Panc1 (cell line): ENCODE measurements at regions not wholly inside any gene's neighbourhood (a gene's known extent, or its start where the extent isn't known, plus 50 kb on each side); places are given as distances from the start of the nearest gene placed in this dataset.

ENCODE experiments used
- POLR2AphosphoS5 ChIP-seq: IDR thresholded peaks from 2 replicates; pipeline ENCODE4 v1.6.1; 2012; ENCODE audit warnings: mild to moderate bottlenecking, low read depth, low read length, moderate library complexity
- TCF7L2 ChIP-seq: IDR thresholded peaks from 2 replicates; pipeline ENCODE4 v1.6.1; 2011; ENCODE audit warnings: mild to moderate bottlenecking, low read depth, low read length, inconsistent platforms
- TF ChIP-seq, protein P1 (sequence below): fragments of 450-650 bp; IDR thresholded peaks from 2 replicates; pipeline ENCODE4 v1.5.1; 2017; ENCODE audit warnings: mild to moderate bottlenecking
- TF ChIP-seq, protein P2 (sequence below), 2 experiments: IDR thresholded peaks; 2 replicates each; pipeline ENCODE4 v1.6.1; 2011 to 2012; ENCODE audit warnings: low read depth in 2 of 2, control low read depth in 1 of 2, low read length in 1 of 2, mild to moderate bottlenecking in 1 of 2, moderate library complexity in 1 of 2; ENCODE audit not compliant: insufficient read depth in 1 of 2

DNA sequence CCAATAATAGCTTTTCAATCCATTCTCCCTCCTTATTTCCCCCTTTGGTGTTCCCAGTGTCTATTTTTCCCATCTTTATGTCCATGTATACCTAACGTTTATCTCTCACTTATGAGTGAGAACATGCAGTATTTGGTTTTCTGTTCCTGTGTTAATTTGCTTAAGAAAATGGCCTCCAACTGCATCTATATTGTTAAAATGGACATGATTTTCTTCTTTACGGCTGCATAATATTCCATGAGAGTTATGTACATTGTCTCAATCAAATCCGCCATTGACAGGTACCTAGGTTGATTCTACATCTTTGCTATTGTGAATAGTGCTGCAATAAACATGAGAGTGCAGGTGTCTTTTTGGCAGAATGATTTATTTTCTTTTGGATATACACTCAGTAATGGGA, 126.7 kb downstream of the CTH start:
- TF ChIP-seq POLR2AphosphoS5 (no peak), TCF7L2 (no peak)
- TF ChIP-seq, protein P1, sequence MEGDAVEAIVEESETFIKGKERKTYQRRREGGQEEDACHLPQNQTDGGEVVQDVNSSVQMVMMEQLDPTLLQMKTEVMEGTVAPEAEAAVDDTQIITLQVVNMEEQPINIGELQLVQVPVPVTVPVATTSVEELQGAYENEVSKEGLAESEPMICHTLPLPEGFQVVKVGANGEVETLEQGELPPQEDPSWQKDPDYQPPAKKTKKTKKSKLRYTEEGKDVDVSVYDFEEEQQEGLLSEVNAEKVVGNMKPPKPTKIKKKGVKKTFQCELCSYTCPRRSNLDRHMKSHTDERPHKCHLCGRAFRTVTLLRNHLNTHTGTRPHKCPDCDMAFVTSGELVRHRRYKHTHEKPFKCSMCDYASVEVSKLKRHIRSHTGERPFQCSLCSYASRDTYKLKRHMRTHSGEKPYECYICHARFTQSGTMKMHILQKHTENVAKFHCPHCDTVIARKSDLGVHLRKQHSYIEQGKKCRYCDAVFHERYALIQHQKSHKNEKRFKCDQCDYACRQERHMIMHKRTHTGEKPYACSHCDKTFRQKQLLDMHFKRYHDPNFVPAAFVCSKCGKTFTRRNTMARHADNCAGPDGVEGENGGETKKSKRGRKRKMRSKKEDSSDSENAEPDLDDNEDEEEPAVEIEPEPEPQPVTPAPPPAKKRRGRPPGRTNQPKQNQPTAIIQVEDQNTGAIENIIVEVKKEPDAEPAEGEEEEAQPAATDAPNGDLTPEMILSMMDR = no peak
- TF ChIP-seq, protein P2, sequence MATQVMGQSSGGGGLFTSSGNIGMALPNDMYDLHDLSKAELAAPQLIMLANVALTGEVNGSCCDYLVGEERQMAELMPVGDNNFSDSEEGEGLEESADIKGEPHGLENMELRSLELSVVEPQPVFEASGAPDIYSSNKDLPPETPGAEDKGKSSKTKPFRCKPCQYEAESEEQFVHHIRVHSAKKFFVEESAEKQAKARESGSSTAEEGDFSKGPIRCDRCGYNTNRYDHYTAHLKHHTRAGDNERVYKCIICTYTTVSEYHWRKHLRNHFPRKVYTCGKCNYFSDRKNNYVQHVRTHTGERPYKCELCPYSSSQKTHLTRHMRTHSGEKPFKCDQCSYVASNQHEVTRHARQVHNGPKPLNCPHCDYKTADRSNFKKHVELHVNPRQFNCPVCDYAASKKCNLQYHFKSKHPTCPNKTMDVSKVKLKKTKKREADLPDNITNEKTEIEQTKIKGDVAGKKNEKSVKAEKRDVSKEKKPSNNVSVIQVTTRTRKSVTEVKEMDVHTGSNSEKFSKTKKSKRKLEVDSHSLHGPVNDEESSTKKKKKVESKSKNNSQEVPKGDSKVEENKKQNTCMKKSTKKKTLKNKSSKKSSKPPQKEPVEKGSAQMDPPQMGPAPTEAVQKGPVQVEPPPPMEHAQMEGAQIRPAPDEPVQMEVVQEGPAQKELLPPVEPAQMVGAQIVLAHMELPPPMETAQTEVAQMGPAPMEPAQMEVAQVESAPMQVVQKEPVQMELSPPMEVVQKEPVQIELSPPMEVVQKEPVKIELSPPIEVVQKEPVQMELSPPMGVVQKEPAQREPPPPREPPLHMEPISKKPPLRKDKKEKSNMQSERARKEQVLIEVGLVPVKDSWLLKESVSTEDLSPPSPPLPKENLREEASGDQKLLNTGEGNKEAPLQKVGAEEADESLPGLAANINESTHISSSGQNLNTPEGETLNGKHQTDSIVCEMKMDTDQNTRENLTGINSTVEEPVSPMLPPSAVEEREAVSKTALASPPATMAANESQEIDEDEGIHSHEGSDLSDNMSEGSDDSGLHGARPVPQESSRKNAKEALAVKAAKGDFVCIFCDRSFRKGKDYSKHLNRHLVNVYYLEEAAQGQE (IDR thresholded peaks at IDR 0.05; ENCODE audit: insufficient read depth in 1 of 2, low read depth in 2 of 2, low read length in 1 of 2) = no peak
